CD4-positive, alpha-beta T cell (primary cell): ENCODE measurements at regions not wholly inside any gene's neighbourhood (a gene's known extent, or its start where the extent isn't known, plus 50 kb on each side); places are given as distances from the start of the nearest gene placed in this dataset.

ENCODE experiments used
- ATAC-seq: fragments of 200-7000 bp; cut with Tn5 transposase; one replicate; pipeline ENCODE4 v1.10.0; 2022; ENCODE audit warnings: mild to moderate bottlenecking; ENCODE audit not compliant: poor library complexity
- CTCF ChIA-PET: fragments of 350-600 bp; sonication (Branson Sonifier 250); formaldehyde crosslinking; loops from one replicate; lab custom pipeline; 2021; ENCODE audit warnings: antibody characterized with exemption, inconsistent platforms; lab: Charles Lee
- POLR2A ChIA-PET: fragments of 350-600 bp; sonication (Branson Sonifier 250); formaldehyde crosslinking; loops from one replicate; lab custom pipeline; 2021; ENCODE audit warnings: antibody characterized with exemption, inconsistent platforms; lab: Charles Lee
- DNase-seq, 14 experiments: peaks; one replicate each; pipeline ENCODE4 v3.0.0-alpha.2; 2013 to 2020; ENCODE audit warnings: mixed read lengths in 2 of 14
- H3K27ac ChIP-seq, 2 donors: one replicate each; pipeline versions ENCODE4 v1.5.1 to v1.7.0; 2013; ENCODE audit warnings: low read length in 2 of 2, low read depth in 1 of 2, mild to moderate bottlenecking in 1 of 2
- H3K27me3 ChIP-seq, 2 experiments: 1 replicate in 1 of 2; 2 replicates in 1 of 2; pipeline versions ENCODE4 v1.6.1 to v1.7.0; 2013; ENCODE audit warnings: low read length in 2 of 2, control low read depth in 1 of 2, mild to moderate bottlenecking in 1 of 2, moderate library complexity in 1 of 2; ENCODE audit not compliant: insufficient read depth in 2 of 2, control insufficient read depth in 1 of 2
- H3K36me3 ChIP-seq: one replicate; pipeline ENCODE4 v1.6.1; 2013; ENCODE audit warnings: low read length, control low read depth; ENCODE audit not compliant: insufficient read depth
- H3K4me1 ChIP-seq: one replicate; pipeline ENCODE4 v1.6.1; 2013; ENCODE audit warnings: low read length, control low read depth; ENCODE audit not compliant: insufficient read depth
- H3K4me3 ChIP-seq: one replicate; pipeline ENCODE4 v1.5.1; 2013; ENCODE audit warnings: mild to moderate bottlenecking, low read length, moderate library complexity
- H3K9me3 ChIP-seq, 2 experiments: 1 replicate in 1 of 2; 2 replicates in 1 of 2; pipeline versions ENCODE4 v1.6.1 to v1.7.0; 2013; ENCODE audit warnings: low read length in 2 of 2, mild to moderate bottlenecking in 2 of 2, control low read depth in 1 of 2, moderate library complexity in 1 of 2; ENCODE audit not compliant: control insufficient read depth in 1 of 2, insufficient read depth in 1 of 2
- H3K27ac Mint-ChIP-seq: one replicate; pipeline ENCODE4 v1.8.0; 2020; ENCODE audit warnings: mixed read lengths
- H3K27me3 Mint-ChIP-seq: one replicate; pipeline ENCODE4 v1.8.0; 2021; ENCODE audit warnings: mixed read lengths
- H3K36me3 Mint-ChIP-seq: one replicate; pipeline ENCODE4 v1.8.0; 2021; ENCODE audit warnings: low read depth, mixed read lengths
- H3K4me1 Mint-ChIP-seq: one replicate; pipeline ENCODE4 v1.8.0; 2021; ENCODE audit warnings: low read depth, mixed read lengths
- H3K4me3 Mint-ChIP-seq: one replicate; pipeline ENCODE4 v1.8.0; 2020; ENCODE audit warnings: mild to moderate bottlenecking, mixed read lengths
- H3K9me3 Mint-ChIP-seq: one replicate; pipeline ENCODE4 v1.8.0; 2020; ENCODE audit warnings: mixed read lengths
- intact Hi-C, 2 experiments: fragments of 100-400 bp; cut with DNase I in 1 of 2; cut with micrococcal nuclease in 1 of 2; formaldehyde crosslinking; loops; one replicate each; pipeline versions ENCODE4 v1.15.1 to v1.9.0; 2023 to 2025; cut with DNase I, micrococcal nuclease
- TF ChIP-seq, protein P1 (sequence below): fragments of 200-600 bp; IDR thresholded peaks from one replicate; pipeline ENCODE4 v1.8.0; 2022; ENCODE audit warnings: antibody characterized with exemption, mild to moderate bottlenecking

DNA sequence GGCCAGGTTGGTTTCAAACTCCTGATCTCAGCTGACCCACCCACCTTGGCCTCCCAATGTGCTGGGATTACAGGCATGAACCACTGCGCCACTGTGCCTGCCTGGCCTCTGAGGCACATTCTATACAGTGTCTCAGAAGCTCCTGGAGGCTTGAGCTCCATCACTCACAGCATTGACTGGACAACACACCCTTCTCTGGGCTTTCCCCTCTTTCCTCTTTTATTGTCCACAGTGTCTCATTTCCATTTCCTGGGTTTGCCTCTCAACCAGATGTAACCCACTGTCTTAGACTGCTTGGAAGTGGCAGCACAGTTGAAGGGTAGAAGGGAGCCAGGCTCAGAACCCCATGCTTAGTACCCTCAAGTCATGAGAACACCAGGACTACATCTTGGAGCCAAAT lies 208.1 kb downstream of the MTX2 start:
- Histone ChIP-seq H3K27me3 (no peaks in the 10 kb centered on the region), H3K27ac (no peak overlapping the region), H3K4me1 (peaks cover 10% of the 10 kb centered on the region), H3K4me3 (no peak overlapping the region), H3K9me3 (no peaks in the 10 kb centered on the region), H3K36me3 (no peaks in the 10 kb centered on the region)
- Mint-ChIP-seq H3K36me3 (no peaks in the 10 kb centered on the region), H3K4me1 (peaks cover 18% of the 10 kb centered on the region), H3K27ac (no peak overlapping the region), H3K9me3 (no peaks in the 10 kb centered on the region), H3K4me3 (no peak overlapping the region), H3K27me3 (no peaks in the 10 kb centered on the region)
- ChIA-PET CTCF (interaction anchor here (1.4 kb wide), 1 partner anchor 23 kb away, joined by 3 read pairs; no protein-coding TSS in a partner anchor), POLR2A (no interaction called here)
- ATAC-seq (no peak), DNase-seq (no peak)
- intact Hi-C loops: no loop called here
- TF ChIP-seq, protein P1, sequence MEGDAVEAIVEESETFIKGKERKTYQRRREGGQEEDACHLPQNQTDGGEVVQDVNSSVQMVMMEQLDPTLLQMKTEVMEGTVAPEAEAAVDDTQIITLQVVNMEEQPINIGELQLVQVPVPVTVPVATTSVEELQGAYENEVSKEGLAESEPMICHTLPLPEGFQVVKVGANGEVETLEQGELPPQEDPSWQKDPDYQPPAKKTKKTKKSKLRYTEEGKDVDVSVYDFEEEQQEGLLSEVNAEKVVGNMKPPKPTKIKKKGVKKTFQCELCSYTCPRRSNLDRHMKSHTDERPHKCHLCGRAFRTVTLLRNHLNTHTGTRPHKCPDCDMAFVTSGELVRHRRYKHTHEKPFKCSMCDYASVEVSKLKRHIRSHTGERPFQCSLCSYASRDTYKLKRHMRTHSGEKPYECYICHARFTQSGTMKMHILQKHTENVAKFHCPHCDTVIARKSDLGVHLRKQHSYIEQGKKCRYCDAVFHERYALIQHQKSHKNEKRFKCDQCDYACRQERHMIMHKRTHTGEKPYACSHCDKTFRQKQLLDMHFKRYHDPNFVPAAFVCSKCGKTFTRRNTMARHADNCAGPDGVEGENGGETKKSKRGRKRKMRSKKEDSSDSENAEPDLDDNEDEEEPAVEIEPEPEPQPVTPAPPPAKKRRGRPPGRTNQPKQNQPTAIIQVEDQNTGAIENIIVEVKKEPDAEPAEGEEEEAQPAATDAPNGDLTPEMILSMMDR: no peak

DNA sequence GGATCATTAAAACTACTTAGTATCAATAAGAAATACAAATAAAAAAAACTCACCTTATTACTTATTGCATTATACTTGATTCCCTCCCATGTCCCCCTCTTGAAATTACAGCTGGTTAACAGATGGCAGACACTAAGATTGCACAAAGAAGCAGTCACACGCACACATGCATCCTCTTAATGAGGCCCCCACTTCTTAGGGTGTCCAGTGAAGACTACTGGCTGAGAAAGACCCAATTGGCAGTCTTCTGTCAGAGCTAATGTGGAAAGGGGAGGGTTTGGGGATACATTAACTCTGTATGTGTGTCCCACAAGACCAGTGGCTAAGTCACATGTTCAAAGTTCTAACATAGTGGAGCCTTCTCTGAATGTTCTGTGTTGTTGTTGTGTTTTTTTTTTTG lies 210.7 kb downstream of the MTX2 start:
- H3K27me3 ChIP-seq: peaks cover 0 to 3% of the 10 kb centered on the region in 2 experiments
- no peaks in the 10 kb centered on the region for H3K4me1 Mint-ChIP-seq
- TF ChIP-seq, protein P1: no peak
- no peak for ATAC-seq
- H3K36me3 ChIP-seq: no peaks in the 10 kb centered on the region
- no peak for DNase-seq
- no peak overlapping the region for H3K27ac Mint-ChIP-seq
- H3K9me3 Mint-ChIP-seq: no peaks in the 10 kb centered on the region
- H3K4me3 Mint-ChIP-seq: no peak overlapping the region
- no peaks in the 10 kb centered on the region for H3K36me3 Mint-ChIP-seq
- ChIA-PET POLR2A (no interaction called here), CTCF (no interaction called here)
- no peaks in the 10 kb centered on the region for H3K4me1 ChIP-seq
- no peaks in the 10 kb centered on the region for H3K9me3 ChIP-seq
- H3K27me3 Mint-ChIP-seq: no peaks in the 10 kb centered on the region
- intact Hi-C loops: no loop called here
- H3K4me3 ChIP-seq: no peak overlapping the region
- no peak overlapping the region for H3K27ac ChIP-seq

DNA sequence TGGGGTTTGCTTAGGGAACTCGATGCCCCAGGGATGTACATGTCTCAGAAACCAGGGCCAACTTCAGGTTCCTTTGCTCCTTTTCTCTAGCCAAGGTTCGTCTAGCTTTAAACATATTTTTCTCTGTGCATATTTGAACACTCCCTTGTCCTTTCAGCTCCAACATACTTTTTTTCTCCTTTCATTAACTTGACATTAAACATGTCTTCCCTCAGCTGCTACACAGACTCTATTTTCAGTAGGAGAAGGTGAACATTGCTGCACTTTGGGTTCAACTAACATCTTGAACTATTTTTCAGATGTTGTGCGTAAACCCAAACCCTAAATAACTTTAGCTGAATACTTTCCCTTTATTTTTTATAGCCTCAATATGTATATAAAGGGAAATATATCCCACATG lies 212.9 kb downstream of the MTX2 start:
- H3K27me3 Mint-ChIP-seq: peaks cover 4% of the 10 kb centered on the region
- H3K9me3 Mint-ChIP-seq: no peaks in the 10 kb centered on the region
- peaks cover 0 to 3% of the 10 kb centered on the region in 2 experiments for H3K27me3 ChIP-seq
- no peaks in the 10 kb centered on the region for H3K36me3 Mint-ChIP-seq
- no peak overlapping the region for H3K4me3 Mint-ChIP-seq
- H3K4me1 Mint-ChIP-seq: no peaks in the 10 kb centered on the region
- ChIA-PET POLR2A (no interaction called here), CTCF (no interaction called here)
- H3K36me3 ChIP-seq: no peaks in the 10 kb centered on the region
- DNase-seq: no peak
- H3K27ac Mint-ChIP-seq: no peak overlapping the region
- TF ChIP-seq, protein P1: no peak
- H3K9me3 ChIP-seq: no peaks in the 10 kb centered on the region
- no peak for ATAC-seq
- intact Hi-C loops: no loop called here
- H3K27ac ChIP-seq: no peak overlapping the region
- no peak overlapping the region for H3K4me3 ChIP-seq
- H3K4me1 ChIP-seq: no peaks in the 10 kb centered on the region
